Neural cell (in vitro differentiated cells): ENCODE measurements at regions not wholly inside any gene's neighbourhood (a gene's known extent, or its start where the extent isn't known, plus 50 kb on each side); places are given as distances from the start of the nearest gene placed in this dataset.

Experiments
- H2AFZ ChIP-seq: fragments of 200-600, 300-800 bp; sonication (generic), shearing (Covaris generic); 2 replicates; pipeline ENCODE4 v1.6.0; 2014; ENCODE audit warnings: low read depth, mild to moderate bottlenecking, antibody characterized with exemption, low read length, moderate library complexity
- H3F3A ChIP-seq: fragments of 200-600 bp; shearing (Covaris generic); 2 replicates; pipeline ENCODE4 v1.6.1; 2016; ENCODE audit warnings: mild to moderate bottlenecking, moderate library complexity, mixed read lengths, antibody characterized with exemption, low read length; ENCODE audit not compliant: insufficient read depth, poor library complexity, severe bottlenecking
- H3K27ac ChIP-seq: fragments of 200-600, 300-800 bp; sonication (generic), shearing (Covaris generic); 2 replicates; pipeline ENCODE4 v1.5.1; 2014; ENCODE audit warnings: mild to moderate bottlenecking, low read length, moderate library complexity
- H3K27me3 ChIP-seq: fragments of 300-800, 200-600 bp; sonication (generic), shearing (Covaris generic); 2 replicates; pipeline ENCODE4 v1.6.0; 2014; ENCODE audit warnings: mild to moderate bottlenecking, low read depth, low read length, moderate library complexity; ENCODE audit not compliant: insufficient read depth
- H3K36me3 ChIP-seq: fragments of 300-800, 200-600 bp; sonication (generic), shearing (Covaris generic); 2 replicates; pipeline ENCODE4 v1.5.1; 2014; ENCODE audit warnings: mild to moderate bottlenecking, antibody characterized with exemption, low read length, moderate library complexity; ENCODE audit not compliant: insufficient read depth
- H3K4me2 ChIP-seq: fragments of 300-800, 200-600 bp; sonication (generic), shearing (Covaris generic); 2 replicates; pipeline ENCODE4 v1.6.0; 2014; ENCODE audit warnings: mild to moderate bottlenecking, low read length
- H3K4me3 ChIP-seq: fragments of 300-800, 200-600 bp; sonication (generic), shearing (Covaris generic); 2 replicates; pipeline ENCODE4 v1.5.1; 2014; ENCODE audit warnings: mild to moderate bottlenecking, low read length, moderate library complexity
- H3K79me2 ChIP-seq: fragments of 200-600 bp; shearing (Covaris generic); replicated peaks from 2 replicates; pipeline ENCODE4 v1.6.0; 2014; ENCODE audit warnings: mild to moderate bottlenecking, low read length, moderate library complexity; ENCODE audit not compliant: insufficient read depth
- H3K9ac ChIP-seq: fragments of 300-800, 200-600 bp; sonication (generic), shearing (Covaris generic); 2 replicates; pipeline ENCODE4 v1.6.1; 2016; ENCODE audit warnings: mild to moderate bottlenecking, low read length, mixed read lengths
- H3K9me2 ChIP-seq: fragments of 200-600 bp; shearing (Covaris generic); 2 replicates; pipeline ENCODE4 v1.6.1; 2016; ENCODE audit warnings: mild to moderate bottlenecking, low read length, mixed read lengths; ENCODE audit not compliant: insufficient read depth
- H3K9me3 ChIP-seq: fragments of 200-600, 300-800 bp; sonication (generic), shearing (Covaris generic); 2 replicates; pipeline ENCODE4 v1.6.1; 2016; ENCODE audit warnings: mild to moderate bottlenecking, mixed run types, low read length, moderate library complexity, mixed read lengths
- H4K20me1 ChIP-seq: fragments of 200-600 bp; shearing (Covaris generic); 2 replicates; pipeline ENCODE4 v1.6.1; 2016; ENCODE audit warnings: mild to moderate bottlenecking, mixed run types; ENCODE audit not compliant: insufficient read depth
- CTCF ChIP-seq: fragments of 450-650 bp; IDR thresholded peaks from 2 replicates; pipeline ENCODE4 v1.5.1; 2014; ENCODE audit warnings: antibody characterized with exemption, mild to moderate bottlenecking, moderate library complexity; ENCODE audit not compliant: poor library complexity, severe bottlenecking
- EP300 ChIP-seq: fragments of 450-650 bp; conservative IDR thresholded peaks from 2 replicates; pipeline ENCODE4 v1.6.1; 2014; ENCODE audit warnings: antibody characterized with exemption, mild to moderate bottlenecking, moderate library complexity; ENCODE audit not compliant: poor library complexity, severe bottlenecking
- EZH2 ChIP-seq: fragments of 200-600, 300-800 bp; shearing (Covaris generic), sonication (generic); IDR thresholded peaks from 2 replicates; pipeline ENCODE4 v1.6.1; 2014; ENCODE audit warnings: antibody characterized with exemption, low read length, borderline replicate concordance, mild to moderate bottlenecking; ENCODE audit not compliant: insufficient read depth, poor library complexity, severe bottlenecking
- MXI1 ChIP-seq: fragments of 450-650 bp; conservative IDR thresholded peaks from 2 replicates; pipeline ENCODE4 v1.6.1; 2014; ENCODE audit warnings: antibody characterized with exemption, mild to moderate bottlenecking; ENCODE audit not compliant: poor library complexity, severe bottlenecking
- POLR2AphosphoS5 ChIP-seq: IDR thresholded peaks from 2 replicates; pipeline ENCODE4 v1.6.1; 2012
- RAD21 ChIP-seq: fragments of 450-650 bp; conservative IDR thresholded peaks from 2 replicates; pipeline ENCODE4 v1.6.1; 2014; ENCODE audit warnings: antibody characterized with exemption, mild to moderate bottlenecking, moderate library complexity
- SMC3 ChIP-seq: fragments of 450-650 bp; conservative IDR thresholded peaks from 2 replicates; pipeline ENCODE4 v1.6.1; 2014; ENCODE audit warnings: antibody characterized with exemption, mild to moderate bottlenecking, moderate library complexity; ENCODE audit not compliant: poor library complexity
- TAF1 ChIP-seq: IDR thresholded peaks from 2 replicates; pipeline ENCODE4 v1.6.1; 2012; ENCODE audit warnings: low read depth
- TF ChIP-seq, protein P1 (sequence below): IDR thresholded peaks from 2 replicates; pipeline ENCODE4 v1.6.1; 2012; ENCODE audit warnings: borderline replicate concordance

DNA sequence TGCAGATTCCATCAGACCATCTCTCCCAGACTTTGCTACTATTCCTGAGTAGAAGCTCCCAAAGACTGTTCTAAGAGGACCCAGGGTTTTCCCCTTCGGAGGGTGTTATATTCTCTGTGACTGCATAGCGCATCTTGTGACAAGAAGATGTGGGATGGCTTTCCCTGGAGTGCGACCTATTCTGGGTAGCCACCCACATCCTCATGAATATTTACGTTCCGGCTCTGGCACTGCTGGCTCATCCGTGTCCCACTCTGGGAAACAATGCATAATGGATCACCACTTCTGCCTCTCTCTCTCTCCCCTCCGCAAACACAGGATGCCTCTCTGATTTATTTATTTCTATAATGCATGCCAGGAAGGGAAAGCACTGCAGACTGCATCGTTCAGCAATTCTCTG is 166.1 kb downstream of the PYDC2 start:
- TF ChIP-seq, protein P1, sequence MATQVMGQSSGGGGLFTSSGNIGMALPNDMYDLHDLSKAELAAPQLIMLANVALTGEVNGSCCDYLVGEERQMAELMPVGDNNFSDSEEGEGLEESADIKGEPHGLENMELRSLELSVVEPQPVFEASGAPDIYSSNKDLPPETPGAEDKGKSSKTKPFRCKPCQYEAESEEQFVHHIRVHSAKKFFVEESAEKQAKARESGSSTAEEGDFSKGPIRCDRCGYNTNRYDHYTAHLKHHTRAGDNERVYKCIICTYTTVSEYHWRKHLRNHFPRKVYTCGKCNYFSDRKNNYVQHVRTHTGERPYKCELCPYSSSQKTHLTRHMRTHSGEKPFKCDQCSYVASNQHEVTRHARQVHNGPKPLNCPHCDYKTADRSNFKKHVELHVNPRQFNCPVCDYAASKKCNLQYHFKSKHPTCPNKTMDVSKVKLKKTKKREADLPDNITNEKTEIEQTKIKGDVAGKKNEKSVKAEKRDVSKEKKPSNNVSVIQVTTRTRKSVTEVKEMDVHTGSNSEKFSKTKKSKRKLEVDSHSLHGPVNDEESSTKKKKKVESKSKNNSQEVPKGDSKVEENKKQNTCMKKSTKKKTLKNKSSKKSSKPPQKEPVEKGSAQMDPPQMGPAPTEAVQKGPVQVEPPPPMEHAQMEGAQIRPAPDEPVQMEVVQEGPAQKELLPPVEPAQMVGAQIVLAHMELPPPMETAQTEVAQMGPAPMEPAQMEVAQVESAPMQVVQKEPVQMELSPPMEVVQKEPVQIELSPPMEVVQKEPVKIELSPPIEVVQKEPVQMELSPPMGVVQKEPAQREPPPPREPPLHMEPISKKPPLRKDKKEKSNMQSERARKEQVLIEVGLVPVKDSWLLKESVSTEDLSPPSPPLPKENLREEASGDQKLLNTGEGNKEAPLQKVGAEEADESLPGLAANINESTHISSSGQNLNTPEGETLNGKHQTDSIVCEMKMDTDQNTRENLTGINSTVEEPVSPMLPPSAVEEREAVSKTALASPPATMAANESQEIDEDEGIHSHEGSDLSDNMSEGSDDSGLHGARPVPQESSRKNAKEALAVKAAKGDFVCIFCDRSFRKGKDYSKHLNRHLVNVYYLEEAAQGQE = peak; percentile 78
- TF ChIP-seq CTCF = no peak
- H3K9me3 ChIP-seq = no peaks in the 10 kb centered on the region
- no peak overlapping the region for H3K9ac ChIP-seq
- no peak overlapping the region for H2AFZ ChIP-seq
- H3F3A ChIP-seq = no peaks in the 10 kb centered on the region
- peak overlapping the region; percentile 14 for H3K27ac ChIP-seq
- H3K4me3 ChIP-seq = peak overlapping the region; percentile 36
- H4K20me1 ChIP-seq = no peaks in the 10 kb centered on the region
- no peaks in the 10 kb centered on the region for H3K27me3 ChIP-seq
- peak overlapping the region; percentile 0 for H3K4me2 ChIP-seq
- H3K9me2 ChIP-seq = no peaks in the 10 kb centered on the region
- H3K79me2 ChIP-seq = no peaks in the 10 kb centered on the region
- no peaks in the 10 kb centered on the region for H3K36me3 ChIP-seq

- H3K36me3 ChIP-seq = no peaks in the 10 kb centered on the region
- H4K20me1 ChIP-seq = no peaks in the 10 kb centered on the region
- no peaks in the 10 kb centered on the region for H3K9me3 ChIP-seq
- no peak overlapping the region for H3K4me3 ChIP-seq
- no peak overlapping the region for H2AFZ ChIP-seq
- TF ChIP-seq, protein P1 = no peak
- TF ChIP-seq EZH2 = no peak
- no peak for TF ChIP-seq RAD21
- TF ChIP-seq TAF1 = no peak
- TF ChIP-seq MXI1 = no peak
- no peak for TF ChIP-seq SMC3
- TF ChIP-seq POLR2AphosphoS5 = no peak
- TF ChIP-seq EP300 = no peak
- TF ChIP-seq CTCF = no peak
- H3K4me2 ChIP-seq = no peak overlapping the region
- no peaks in the 10 kb centered on the region for H3K9me2 ChIP-seq
- no peaks in the 10 kb centered on the region for H3K79me2 ChIP-seq
- no peak overlapping the region for H3K27ac ChIP-seq
- no peak overlapping the region for H3K9ac ChIP-seq
- H3F3A ChIP-seq = no peaks in the 10 kb centered on the region
- H3K27me3 ChIP-seq = no peaks in the 10 kb centered on the region
Measured at GRCh38 chr3:191628571-191628970, 167.6 kb downstream of the PYDC2 start.
